Osteoblast (primary cell): ENCODE measurements at regions not wholly inside any gene's neighbourhood (a gene's known extent, or its start where the extent isn't known, plus 50 kb on each side); places are given as distances from the start of the nearest gene placed in this dataset.

ENCODE experiments used
- DNase-seq: peaks from one replicate; pipeline ENCODE4 v3.0.0; 2011; ENCODE audit warnings: low spot score, mixed read lengths; ENCODE audit not compliant: insufficient read length; ENCODE audit errors: missing footprints
- H2AFZ ChIP-seq: 2 replicates; pipeline ENCODE4 v1.6.0; 2011; ENCODE audit warnings: mild to moderate bottlenecking, low read length
- H3K27ac ChIP-seq: 2 replicates; pipeline ENCODE4 v1.5.1; 2011; ENCODE audit warnings: mild to moderate bottlenecking, low read depth, low read length, moderate library complexity
- H3K27me3 ChIP-seq: 2 replicates; pipeline ENCODE4 v1.6.0; 2012; ENCODE audit warnings: mild to moderate bottlenecking, control low read depth, inconsistent platforms, low read length, moderate library complexity; ENCODE audit not compliant: insufficient read depth
- H3K36me3 ChIP-seq: 2 replicates; pipeline ENCODE4 v1.5.1; 2011; ENCODE audit warnings: mild to moderate bottlenecking, low read length, control low read depth, moderate library complexity; ENCODE audit not compliant: insufficient read depth
- H3K4me1 ChIP-seq: 2 replicates; pipeline ENCODE4 v1.5.1; 2011; ENCODE audit warnings: mild to moderate bottlenecking, low read length, control low read depth, moderate library complexity; ENCODE audit not compliant: insufficient read depth
- H3K4me2 ChIP-seq: 2 replicates; pipeline ENCODE4 v1.6.0; 2011; ENCODE audit warnings: mild to moderate bottlenecking, low read length; ENCODE audit not compliant: insufficient read depth
- H3K4me3 ChIP-seq: fragments of 200-600 bp; sonication (generic); 3 replicates; pipeline ENCODE4 v1.5.1; 2012; ENCODE audit warnings: mild to moderate bottlenecking, low read length, inconsistent platforms; ENCODE audit not compliant: insufficient read depth
- H3K79me2 ChIP-seq: 2 replicates; pipeline ENCODE4 v1.6.0; 2012; ENCODE audit warnings: mild to moderate bottlenecking, low read length, control low read depth, inconsistent platforms; ENCODE audit not compliant: insufficient read depth
- H3K9me3 ChIP-seq: 2 replicates; pipeline ENCODE4 v1.5.1; 2011; ENCODE audit warnings: low read depth, low read length, control low read depth
- H4K20me1 ChIP-seq: 2 replicates; pipeline ENCODE4 v1.6.0; 2012; ENCODE audit warnings: mild to moderate bottlenecking, low read length, control low read depth; ENCODE audit not compliant: insufficient read depth
- CTCF ChIP-seq: IDR thresholded peaks from 2 replicates; pipeline ENCODE4 v1.5.1; 2011; ENCODE audit warnings: mild to moderate bottlenecking, low read depth, low read length, moderate library complexity; ENCODE audit errors: extremely low read depth

GRCh38 chr12:60935981-60936761 is 1324.0 kb upstream of the USP15 start:
- H3K27me3 ChIP-seq = no peaks in the 10 kb centered on the region
- no peak for TF ChIP-seq CTCF
- H3K79me2 ChIP-seq = no peaks in the 10 kb centered on the region
- no peak overlapping the region for H3K27ac ChIP-seq
- no peak overlapping the region for H3K4me2 ChIP-seq
- H3K4me1 ChIP-seq = no peaks in the 10 kb centered on the region
- no peak for DNase-seq
- H2AFZ ChIP-seq = no peak overlapping the region
- H3K9me3 ChIP-seq = no peaks in the 10 kb centered on the region
- no peak overlapping the region for H3K4me3 ChIP-seq
- no peaks in the 10 kb centered on the region for H3K36me3 ChIP-seq
- H4K20me1 ChIP-seq = no peaks in the 10 kb centered on the region

GRCh38 chr12:60947533-60947932 is 1312.7 kb upstream of the USP15 start:
- no peak overlapping the region for H3K27ac ChIP-seq
- no peaks in the 10 kb centered on the region for H3K79me2 ChIP-seq
- TF ChIP-seq CTCF = no peak
- no peak overlapping the region for H2AFZ ChIP-seq
- DNase-seq = no peak
- no peaks in the 10 kb centered on the region for H3K27me3 ChIP-seq
- no peaks in the 10 kb centered on the region for H4K20me1 ChIP-seq
- H3K4me2 ChIP-seq = no peak overlapping the region
- H3K9me3 ChIP-seq = no peaks in the 10 kb centered on the region
- H3K4me1 ChIP-seq = no peaks in the 10 kb centered on the region
- no peak overlapping the region for H3K4me3 ChIP-seq
- H3K36me3 ChIP-seq = no peaks in the 10 kb centered on the region

- no peak for DNase-seq
- Histone ChIP-seq H3K4me2 (no peak overlapping the region), H3K27ac (no peak overlapping the region), H4K20me1 (no peaks in the 10 kb centered on the region), H3K27me3 (no peaks in the 10 kb centered on the region), H3K4me3 (no peak overlapping the region), H3K36me3 (no peaks in the 10 kb centered on the region), H3K79me2 (no peaks in the 10 kb centered on the region), H2AFZ (no peak overlapping the region), H3K9me3 (no peaks in the 10 kb centered on the region), H3K4me1 (no peaks in the 10 kb centered on the region)
- TF ChIP-seq CTCF = no peak
Observed at GRCh38 chr12:60967128-60967527, 1293.1 kb upstream of the USP15 start.

GRCh38 chr12:60977966-60978365 is 1282.2 kb upstream of the USP15 start:
- H3K27ac ChIP-seq = no peak overlapping the region
- no peak for DNase-seq
- H2AFZ ChIP-seq = no peak overlapping the region
- no peaks in the 10 kb centered on the region for H3K4me1 ChIP-seq
- no peaks in the 10 kb centered on the region for H3K36me3 ChIP-seq
- H3K4me3 ChIP-seq = no peak overlapping the region
- no peaks in the 10 kb centered on the region for H3K27me3 ChIP-seq
- H3K79me2 ChIP-seq = no peaks in the 10 kb centered on the region
- H3K9me3 ChIP-seq = no peaks in the 10 kb centered on the region
- no peaks in the 10 kb centered on the region for H4K20me1 ChIP-seq
- H3K4me2 ChIP-seq = no peak overlapping the region
- no peak for TF ChIP-seq CTCF
